Breast epithelium (tissue), 4 donors: ENCODE measurements at regions not wholly inside any gene's neighbourhood (a gene's known extent, or its start where the extent isn't known, plus 50 kb on each side); places are given as distances from the start of the nearest gene placed in this dataset.

Experiments
- DNase-seq, 2 donors: peaks; one replicate each; pipeline ENCODE4 v3.0.0-alpha.2; 2019; ENCODE audit warnings: low spot score in 2 of 2
- H3K27ac ChIP-seq, 2 donors: fragments of 200-600 bp; sonication (generic) in 1 of 2; one replicate each; pipeline ENCODE4 v1.5.1; 2016 to 2019; ENCODE audit warnings: mild to moderate bottlenecking in 1 of 2
- H3K27me3 ChIP-seq, 2 donors: fragments of 200-600 bp; sonication (generic) in 1 of 2; one replicate each; pipeline versions ENCODE4 v1.5.1 to v1.6.0; 2017 to 2019; ENCODE audit warnings: control low read depth in 1 of 2, mild to moderate bottlenecking in 1 of 2
- H3K36me3 ChIP-seq: fragments of 200-600 bp; one replicate; pipeline ENCODE4 v1.5.1; 2019
- H3K4me1 ChIP-seq, 2 donors: fragments of 200-600 bp; sonication (generic); one replicate each; pipeline ENCODE4 v1.5.1; 2016 to 2019; ENCODE audit warnings: control low read depth in 1 of 2
- H3K4me3 ChIP-seq, 3 donors: fragments of 200-600 bp; sonication (generic); 1 replicate in 2 of 3; 2 replicates in 1 of 3; pipeline ENCODE4 v1.5.1; 2016 to 2019; ENCODE audit warnings: mild to moderate bottlenecking in 3 of 3, moderate library complexity in 2 of 3
- H3K9me3 ChIP-seq, 2 donors: fragments of 200-600 bp; sonication (generic) in 1 of 2; one replicate each; pipeline ENCODE4 v1.5.1; 2016 to 2019; ENCODE audit warnings: control low read depth in 1 of 2
- POLR2A ChIP-seq: fragments of 450-650 bp; IDR thresholded peaks from one replicate; pipeline ENCODE4 v1.6.1; 2016; ENCODE audit warnings: antibody characterized with exemption, mild to moderate bottlenecking, moderate library complexity
- POLR2AphosphoS5 ChIP-seq, 3 donors: sonication (generic); formaldehyde crosslinking; IDR thresholded peaks; one replicate each; pipeline ENCODE4 v1.6.1; 2017; ENCODE audit warnings: antibody characterized with exemption in 3 of 3
- intact Hi-C: fragments of 100-400 bp; cut with DNase I; formaldehyde crosslinking; loops from one replicate; pipeline ENCODE4 v1.15.1; 2023; ENCODE audit warnings: low total_unique reads
- TF ChIP-seq, protein P1 (sequence below), 3 donors: fragments of 450-650 bp; IDR thresholded peaks; one replicate each; pipeline ENCODE4 v1.5.1; 2016 to 2017; ENCODE audit warnings: antibody characterized with exemption in 3 of 3, mild to moderate bottlenecking in 3 of 3, moderate library complexity in 3 of 3

GRCh38 chr20:54356801-54357200 lies 118.6 kb upstream of the DOK5 start:
- H3K9me3 ChIP-seq: no peaks in the 10 kb centered on the region
- no peaks in the 10 kb centered on the region for H3K27me3 ChIP-seq
- H3K4me1 ChIP-seq: no peaks in the 10 kb centered on the region
- H3K27ac ChIP-seq: no peak overlapping the region
- no peaks in the 10 kb centered on the region for H3K36me3 ChIP-seq
- DNase-seq: no peak
- H3K4me3 ChIP-seq: no peak overlapping the region
- TF ChIP-seq POLR2AphosphoS5 (IDR thresholded peaks at IDR 0.05) (no peak), POLR2A (no peak)
- TF ChIP-seq, protein P1, sequence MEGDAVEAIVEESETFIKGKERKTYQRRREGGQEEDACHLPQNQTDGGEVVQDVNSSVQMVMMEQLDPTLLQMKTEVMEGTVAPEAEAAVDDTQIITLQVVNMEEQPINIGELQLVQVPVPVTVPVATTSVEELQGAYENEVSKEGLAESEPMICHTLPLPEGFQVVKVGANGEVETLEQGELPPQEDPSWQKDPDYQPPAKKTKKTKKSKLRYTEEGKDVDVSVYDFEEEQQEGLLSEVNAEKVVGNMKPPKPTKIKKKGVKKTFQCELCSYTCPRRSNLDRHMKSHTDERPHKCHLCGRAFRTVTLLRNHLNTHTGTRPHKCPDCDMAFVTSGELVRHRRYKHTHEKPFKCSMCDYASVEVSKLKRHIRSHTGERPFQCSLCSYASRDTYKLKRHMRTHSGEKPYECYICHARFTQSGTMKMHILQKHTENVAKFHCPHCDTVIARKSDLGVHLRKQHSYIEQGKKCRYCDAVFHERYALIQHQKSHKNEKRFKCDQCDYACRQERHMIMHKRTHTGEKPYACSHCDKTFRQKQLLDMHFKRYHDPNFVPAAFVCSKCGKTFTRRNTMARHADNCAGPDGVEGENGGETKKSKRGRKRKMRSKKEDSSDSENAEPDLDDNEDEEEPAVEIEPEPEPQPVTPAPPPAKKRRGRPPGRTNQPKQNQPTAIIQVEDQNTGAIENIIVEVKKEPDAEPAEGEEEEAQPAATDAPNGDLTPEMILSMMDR (IDR thresholded peaks at IDR 0.05): no peak
- intact Hi-C loops: no loop called here

DNA sequence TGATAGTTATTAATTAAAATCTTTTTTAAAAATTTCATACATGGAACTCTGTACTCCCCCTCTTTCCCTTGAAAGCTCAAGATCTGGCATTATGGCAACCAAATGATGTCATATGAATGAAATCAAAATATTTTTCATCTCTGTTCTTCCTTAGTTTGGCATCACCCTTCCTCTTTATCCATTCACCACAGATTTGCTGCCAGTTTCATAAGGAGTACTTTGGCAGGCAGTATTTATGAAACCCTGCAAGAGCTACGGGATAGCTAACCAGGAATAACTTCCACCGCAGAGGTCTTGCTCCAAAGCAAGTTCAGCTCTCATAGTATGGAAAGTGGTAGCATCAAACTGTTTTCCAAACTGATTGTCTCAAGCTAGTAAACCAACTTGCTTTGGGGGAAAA lies 113.9 kb upstream of the DOK5 start:
- intact Hi-C loops: loop anchor here (5.0 kb wide), 1 partner anchor 1974 kb away; no protein-coding TSS in a partner anchor
- H3K27ac ChIP-seq: no peak overlapping the region
- TF ChIP-seq POLR2A (no peak), POLR2AphosphoS5 (IDR thresholded peaks at IDR 0.05) (no peak)
- TF ChIP-seq, protein P1 (IDR thresholded peaks at IDR 0.05): no peak
- H3K9me3 ChIP-seq: no peaks in the 10 kb centered on the region
- H3K36me3 ChIP-seq: no peaks in the 10 kb centered on the region
- H3K27me3 ChIP-seq: no peaks in the 10 kb centered on the region
- DNase-seq: no peak
- no peaks in the 10 kb centered on the region for H3K4me1 ChIP-seq
- no peak overlapping the region for H3K4me3 ChIP-seq

- Histone ChIP-seq H3K4me3 (no peak overlapping the region), H3K27me3 (no peaks in the 10 kb centered on the region)
- TF ChIP-seq, protein P1 (IDR thresholded peaks at IDR 0.05): no peak
- TF ChIP-seq POLR2A: no peak
- no peak for TF ChIP-seq POLR2AphosphoS5 (IDR thresholded peaks at IDR 0.05)
These were observed 113.1 kb upstream of the DOK5 start for GRCh38 chr20:54362283-54362682.

DNA sequence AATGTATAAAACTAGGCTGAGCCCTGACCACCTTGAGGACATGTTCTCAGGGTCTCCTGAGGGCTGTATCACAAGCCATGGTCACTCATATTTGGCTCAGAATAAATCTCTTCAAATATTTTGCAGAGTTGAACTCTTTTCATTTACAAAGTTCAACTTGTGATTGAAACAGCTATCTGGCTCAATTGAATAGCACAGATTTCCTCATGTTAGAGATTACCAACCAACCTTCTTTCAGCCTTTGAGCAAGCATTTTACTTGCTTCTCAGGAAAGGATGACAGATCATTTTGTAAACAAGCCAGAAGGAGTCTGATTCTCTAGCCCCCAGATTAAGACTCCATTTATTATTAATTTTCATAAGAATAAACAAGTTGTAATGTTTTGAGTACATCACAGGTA lies 111.0 kb upstream of the DOK5 start:
- intact Hi-C loops: loop anchor here (5.0 kb wide), 1 partner anchor 1977 kb away; no protein-coding TSS in a partner anchor
- H3K4me3 ChIP-seq: no peak overlapping the region
- no peaks in the 10 kb centered on the region for H3K36me3 ChIP-seq
- no peak overlapping the region for H3K27ac ChIP-seq
- no peaks in the 10 kb centered on the region for H3K27me3 ChIP-seq
- no peak for DNase-seq
- H3K4me1 ChIP-seq: no peaks in the 10 kb centered on the region
- TF ChIP-seq POLR2AphosphoS5 (IDR thresholded peaks at IDR 0.05): no peak
- no peak for TF ChIP-seq POLR2A
- TF ChIP-seq, protein P1 (IDR thresholded peaks at IDR 0.05): no peak
- H3K9me3 ChIP-seq: no peaks in the 10 kb centered on the region

More at GRCh38 chr20:54362283-54362682, 113.1 kb upstream of the DOK5 start:
- Histone ChIP-seq H3K4me1 (no peaks in the 10 kb centered on the region), H3K36me3 (no peaks in the 10 kb centered on the region), H3K27ac (no peak overlapping the region), H3K9me3 (no peaks in the 10 kb centered on the region)
- no peak for DNase-seq
- intact Hi-C loops: loop anchor here (5.0 kb wide), 1 partner anchor 1975 kb away; no protein-coding TSS in a partner anchor

GRCh38 chr20:54364919-54365318 lies 110.5 kb upstream of the DOK5 start:
- intact Hi-C loops: loop anchor here (5.0 kb wide), 1 partner anchor 1978 kb away; no protein-coding TSS in a partner anchor
- Histone ChIP-seq H3K4me3 (no peak overlapping the region), H3K27me3 (no peaks in the 10 kb centered on the region), H3K36me3 (no peaks in the 10 kb centered on the region), H3K4me1 (no peaks in the 10 kb centered on the region), H3K9me3 (no peaks in the 10 kb centered on the region), H3K27ac (no peak overlapping the region)
- no peak for DNase-seq
- no peak for TF ChIP-seq POLR2AphosphoS5 (IDR thresholded peaks at IDR 0.05)
- TF ChIP-seq, protein P1 (IDR thresholded peaks at IDR 0.05): no peak
